NT2/D1 (cell line): ENCODE measurements at regions not wholly inside any gene's neighbourhood (a gene's known extent, or its start where the extent isn't known, plus 50 kb on each side); places are given as distances from the start of the nearest gene placed in this dataset.

Source experiments
- DNase-seq: peaks from one replicate; pipeline ENCODE4 v3.0.0-alpha.2; 2011; ENCODE audit warnings: low read depth, low spot score
- H3K27me3 ChIP-seq: 2 replicates; pipeline ENCODE4 v1.6.0; 2011; ENCODE audit warnings: mild to moderate bottlenecking; ENCODE audit not compliant: insufficient read length, insufficient read depth
- H3K36me3 ChIP-seq: 2 replicates; pipeline ENCODE4 v1.6.1; 2011; ENCODE audit warnings: mild to moderate bottlenecking, low read length, mixed read lengths; ENCODE audit not compliant: insufficient read depth, insufficient read length
- H3K4me1 ChIP-seq: 2 replicates; pipeline ENCODE4 v1.5.1; 2011; ENCODE audit not compliant: insufficient read depth, insufficient read length
- H3K4me3 ChIP-seq: 2 replicates; pipeline ENCODE4 v1.5.1; 2011; ENCODE audit warnings: low read depth; ENCODE audit not compliant: insufficient read length
- H3K9ac ChIP-seq: 2 replicates; pipeline ENCODE4 v1.6.0; 2011; ENCODE audit warnings: low read depth; ENCODE audit not compliant: insufficient read length
- H3K9me3 ChIP-seq: 2 replicates; pipeline ENCODE4 v1.5.1; 2011; ENCODE audit warnings: mild to moderate bottlenecking, low read length; ENCODE audit not compliant: insufficient read depth
- SUZ12 ChIP-seq: IDR thresholded peaks from 2 replicates; pipeline ENCODE4 v1.6.1; 2011; ENCODE audit not compliant: insufficient read length, insufficient read depth; ENCODE audit errors: extremely low read depth
- YY1 ChIP-seq: IDR thresholded peaks from 2 replicates; pipeline ENCODE4 v1.6.1; 2011; ENCODE audit not compliant: insufficient read length, insufficient read depth
- ZNF274 ChIP-seq: IDR thresholded peaks from 2 replicates; pipeline ENCODE4 v1.6.1; 2011; ENCODE audit warnings: mild to moderate bottlenecking, low read depth, low read length

GRCh38 chr1:2866422-2867086, 65.1 kb upstream of the TTC34 start:
- no peaks in the 10 kb centered on the region for H3K27me3 ChIP-seq
- TF ChIP-seq YY1 = no peak
- TF ChIP-seq ZNF274 = no peak
- TF ChIP-seq SUZ12 = no peak

GRCh38 chr1:2867087-2867425, 65.6 kb upstream of the TTC34 start:
- no peak for DNase-seq
- H3K4me1 ChIP-seq = peaks cover 4% of the 10 kb centered on the region
- no peak overlapping the region for H3K9ac ChIP-seq
- no peak overlapping the region for H3K4me3 ChIP-seq
- peaks cover 16% of the 10 kb centered on the region for H3K9me3 ChIP-seq
- no peaks in the 10 kb centered on the region for H3K36me3 ChIP-seq
- TF ChIP-seq ZNF274 (no peak), SUZ12 (no peak), YY1 (no peak)
- H3K27me3 ChIP-seq = no peaks in the 10 kb centered on the region

More at GRCh38 chr1:2866422-2867086, 65.1 kb upstream of the TTC34 start:
- peaks cover 4% of the 10 kb centered on the region for H3K4me1 ChIP-seq
- H3K4me3 ChIP-seq = no peak overlapping the region
- H3K9ac ChIP-seq = no peak overlapping the region
- no peaks in the 10 kb centered on the region for H3K36me3 ChIP-seq
- no peak for DNase-seq
- H3K9me3 ChIP-seq = peaks cover 11% of the 10 kb centered on the region

DNA sequence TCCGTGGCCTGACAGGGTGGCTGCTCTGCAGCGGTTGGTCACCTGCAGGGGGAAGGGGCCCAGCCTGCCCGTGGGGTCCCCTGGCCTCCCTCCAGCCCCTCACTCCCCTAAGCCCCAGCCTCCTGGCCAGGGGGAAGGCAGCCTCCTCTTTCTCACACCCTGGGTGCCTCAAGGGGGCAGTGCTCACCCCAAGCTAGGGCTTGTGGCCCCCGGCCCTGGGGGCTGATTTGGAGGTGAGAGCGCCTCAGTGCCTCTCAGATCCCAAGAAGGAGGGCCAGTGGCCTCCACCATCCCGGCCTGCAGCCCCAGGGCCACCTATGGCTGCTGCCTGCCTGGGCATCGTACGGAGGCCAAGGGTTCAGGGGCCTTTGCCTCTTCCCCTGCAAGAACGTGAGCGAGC, 66.4 kb upstream of the TTC34 start:
- no peak overlapping the region for H3K9ac ChIP-seq
- H3K9me3 ChIP-seq = peaks cover 16% of the 10 kb centered on the region
- H3K27me3 ChIP-seq = no peaks in the 10 kb centered on the region
- DNase-seq = no peak
- H3K4me1 ChIP-seq = peaks cover 4% of the 10 kb centered on the region
- TF ChIP-seq SUZ12 (no peak), ZNF274 (no peak), YY1 (no peak)
- no peak overlapping the region for H3K4me3 ChIP-seq
- H3K36me3 ChIP-seq = no peaks in the 10 kb centered on the region

DNA sequence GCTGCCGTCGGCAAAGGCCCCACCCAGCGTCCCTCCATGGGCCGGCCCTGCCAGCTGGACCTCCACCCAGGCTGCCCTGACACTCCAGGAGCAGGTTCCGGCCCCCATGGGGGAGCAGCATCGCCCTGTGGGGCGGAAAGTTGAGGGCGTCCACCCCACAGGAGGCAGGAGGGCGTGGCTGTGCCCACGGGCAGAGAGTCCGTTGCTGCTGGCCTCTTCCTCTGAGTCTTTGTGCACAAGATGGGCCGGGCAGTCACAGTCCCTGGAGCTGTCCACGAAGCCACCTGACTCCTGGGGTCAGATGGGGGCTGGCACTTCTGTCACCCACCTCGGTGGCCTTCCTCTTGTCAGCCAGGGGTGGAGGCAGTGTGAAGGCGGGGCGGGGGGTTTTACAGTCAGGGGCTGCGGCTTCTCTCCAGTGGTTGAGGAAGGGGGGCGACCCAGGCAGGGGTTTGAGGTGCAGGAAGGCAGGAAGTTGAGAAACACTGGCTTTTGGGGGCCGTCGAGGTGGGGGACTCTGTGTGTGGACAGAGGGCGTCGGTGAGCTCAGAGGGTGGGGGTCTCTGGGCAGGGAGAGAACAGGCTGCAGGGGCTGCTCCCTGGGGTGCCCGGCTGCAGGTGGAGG, 67.2 kb upstream of the TTC34 start:
- Histone ChIP-seq H3K4me1 (peaks cover 8% of the 10 kb centered on the region), H3K36me3 (no peaks in the 10 kb centered on the region), H3K27me3 (no peaks in the 10 kb centered on the region), H3K4me3 (no peak overlapping the region), H3K9me3 (peaks cover 16% of the 10 kb centered on the region), H3K9ac (no peak overlapping the region)
- TF ChIP-seq ZNF274 (no peak), SUZ12 (no peak), YY1 (no peak)
- no peak for DNase-seq

DNA sequence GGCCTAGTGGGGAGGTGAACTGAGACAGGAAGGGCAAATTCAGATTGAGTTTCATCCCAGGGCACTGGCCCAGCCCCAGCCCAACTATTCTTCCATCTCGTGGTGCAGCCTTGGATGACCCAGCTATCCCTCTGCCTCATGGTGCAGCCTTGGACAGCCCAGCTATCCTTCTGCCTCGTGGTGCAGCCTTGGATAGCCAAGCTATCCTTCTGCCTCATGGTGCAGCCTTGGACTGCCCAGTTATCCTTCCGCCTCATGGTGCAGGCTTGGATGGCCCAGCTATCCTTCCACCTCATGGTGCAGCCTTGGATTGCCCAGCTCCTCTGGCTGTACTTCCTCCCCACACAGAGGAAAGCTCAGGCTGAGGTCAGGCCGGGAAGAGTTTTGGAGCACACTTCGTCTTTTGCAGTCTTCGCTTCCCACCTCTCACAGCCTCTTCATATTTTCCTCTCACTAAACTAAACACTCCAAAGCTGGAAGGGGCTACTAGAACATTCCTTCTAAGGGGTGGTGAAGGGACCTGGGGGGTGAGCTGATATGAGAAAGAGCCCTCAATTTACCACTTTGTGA, 69.8 kb upstream of the TTC34 start:
- H3K4me3 ChIP-seq = no peak overlapping the region
- TF ChIP-seq ZNF274 = no peak
- no peaks in the 10 kb centered on the region for H3K36me3 ChIP-seq
- H3K4me1 ChIP-seq = peaks cover 8% of the 10 kb centered on the region
- DNase-seq = no peak
- H3K9me3 ChIP-seq = peaks cover 16% of the 10 kb centered on the region
- H3K9ac ChIP-seq = no peak overlapping the region
- H3K27me3 ChIP-seq = no peaks in the 10 kb centered on the region

DNA sequence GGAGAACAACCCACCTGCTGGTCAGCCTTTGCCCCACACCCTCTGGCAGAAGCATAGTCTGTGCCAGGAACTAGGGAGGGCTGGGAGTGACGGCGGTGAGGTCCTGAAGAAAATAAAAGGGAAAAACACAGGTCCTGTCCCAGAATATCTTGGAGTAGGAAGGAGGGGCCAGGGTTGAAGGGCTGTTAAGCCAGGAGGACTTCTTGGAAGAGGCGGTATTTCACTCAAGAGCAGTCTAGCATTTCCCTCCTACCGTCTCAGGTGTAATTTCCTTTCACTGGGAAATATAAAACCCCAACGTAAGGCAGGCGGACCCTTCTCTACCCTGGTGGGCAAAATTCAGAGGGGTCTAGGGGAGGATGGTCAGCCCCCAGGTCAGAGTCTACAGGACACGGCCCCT, 72.7 kb upstream of the TTC34 start:
- TF ChIP-seq SUZ12 = no peak
- TF ChIP-seq ZNF274 = no peak
- no peak for TF ChIP-seq YY1
- Histone ChIP-seq H3K36me3 (no peaks in the 10 kb centered on the region), H3K4me1 (peaks cover 3% of the 10 kb centered on the region), H3K9ac (no peak overlapping the region), H3K9me3 (peaks cover 16% of the 10 kb centered on the region), H3K4me3 (no peak overlapping the region), H3K27me3 (no peaks in the 10 kb centered on the region)
- DNase-seq = no peak

DNA sequence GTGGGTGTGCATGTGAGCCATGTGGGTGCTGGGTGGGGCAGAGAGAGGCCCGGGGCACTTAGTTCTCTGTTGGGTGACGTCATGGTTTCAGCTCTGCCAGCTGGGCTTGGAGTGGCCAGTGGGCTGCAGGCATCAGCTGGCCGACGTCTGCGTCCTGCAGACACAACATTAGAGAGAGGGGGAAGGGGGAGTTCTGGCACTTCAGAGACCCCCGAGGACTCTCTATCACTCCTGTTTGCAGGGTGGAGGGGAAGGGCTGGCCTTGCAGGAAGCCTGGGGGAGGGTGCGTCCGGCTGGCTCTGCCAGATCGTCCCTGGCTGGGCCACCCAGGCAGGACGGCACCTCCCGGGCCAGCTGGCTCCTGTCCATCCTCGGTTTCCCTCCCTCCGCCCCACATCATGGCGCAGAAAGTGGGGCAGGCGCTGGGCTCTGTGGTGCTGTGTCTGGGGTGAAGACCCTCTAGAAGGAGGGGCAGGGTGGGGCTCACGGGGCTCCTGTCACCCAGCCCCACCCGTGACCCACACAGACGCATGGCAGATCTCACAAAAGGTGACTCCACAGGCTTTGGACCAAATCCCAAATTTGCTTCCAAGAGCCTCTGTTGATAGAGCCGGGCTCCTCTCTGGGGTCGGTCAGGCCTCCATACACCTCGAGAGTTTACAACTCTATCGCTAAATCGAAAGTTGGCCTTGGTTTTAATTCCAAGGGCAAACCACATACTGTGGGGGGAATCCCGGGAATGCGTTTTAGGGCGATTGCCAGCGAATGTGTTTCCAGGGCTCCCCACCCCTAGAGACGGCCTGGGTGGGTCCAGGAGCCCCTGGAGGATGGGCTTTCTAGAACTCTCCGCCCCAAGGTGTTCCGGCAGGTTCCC, 73.4 kb upstream of the TTC34 start:
- H3K9me3 ChIP-seq = peaks cover 16% of the 10 kb centered on the region
- DNase-seq = no peak
- no peak overlapping the region for H3K9ac ChIP-seq
- H3K27me3 ChIP-seq = no peaks in the 10 kb centered on the region
- no peak for TF ChIP-seq SUZ12
- no peak for TF ChIP-seq ZNF274
- TF ChIP-seq YY1 = no peak
- H3K36me3 ChIP-seq = no peaks in the 10 kb centered on the region
- H3K4me1 ChIP-seq = peaks cover 3% of the 10 kb centered on the region
- H3K4me3 ChIP-seq = no peak overlapping the region
